ENCODE measurements at regions not wholly inside any gene's neighbourhood (a gene's known extent, or its start where the extent isn't known, plus 50 kb on each side); places are given as distances from the start of the nearest gene placed in this dataset.
A peak's percentile ranks its signal among the peaks of the same experiment; 100 is the strongest.

DNA sequence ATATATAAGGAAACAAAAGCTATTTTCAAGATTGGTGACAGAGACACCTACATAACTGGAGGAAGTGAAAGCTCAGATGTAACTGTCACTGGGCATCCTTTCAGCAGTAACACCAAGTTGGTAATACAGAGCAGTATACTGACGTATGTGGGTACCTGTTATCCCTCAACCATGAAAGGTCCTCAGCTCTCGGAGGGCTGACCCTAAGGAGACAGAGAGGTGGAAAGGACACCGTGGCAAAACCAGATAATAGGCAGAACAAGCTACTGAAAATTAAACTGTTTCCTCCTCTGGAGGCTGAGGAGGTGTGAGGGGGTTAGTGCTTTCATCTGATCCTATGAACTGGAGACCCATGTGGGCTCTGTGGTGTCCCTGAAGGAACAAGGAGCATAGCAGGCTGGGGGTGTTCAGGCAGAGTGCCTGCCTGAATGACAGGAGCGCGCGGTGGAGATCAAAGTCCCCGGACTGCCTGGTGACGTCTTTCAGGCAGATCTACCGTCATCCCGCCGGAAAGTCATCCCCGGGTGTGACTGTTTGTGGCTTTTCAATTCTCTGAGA lies 130.2 kb upstream of the FSTL4 start:
- CTCF ChIA-PET (ENCODE audit: unreplicated experiment), result interaction anchor here (1.5 kb wide), 1 partner anchor 15 kb away, joined by 4 read pairs; no protein-coding TSS in a partner anchor

GRCh38 chr5:133741818-133742355 lies 129.5 kb upstream of the FSTL4 start:
- Histone ChIP-seq H3K4me3 (ENCODE audit: low read depth, low read length, poor library complexity, severe bottlenecking) (peak overlapping the region; percentile 25), H3K27ac (ENCODE audit: low read depth, low read length, poor library complexity, severe bottlenecking) (peak overlapping the region; percentile 53), H3K79me2 (ENCODE audit: insufficient read depth, low read depth, low read length) (no peaks in the 10 kb centered on the region), H4K20me1 (ENCODE audit: insufficient read depth, low read length) (no peaks in the 10 kb centered on the region), H3K4me1 (ENCODE audit: insufficient read depth, low read length, poor library complexity, severe bottlenecking) (peaks cover 38% of the 10 kb centered on the region), H3K36me3 (ENCODE audit: insufficient read depth, low read length) (no peaks in the 10 kb centered on the region), H3K4me2 (ENCODE audit: low read length) (peak overlapping the region; percentile 53), H2AFZ (ENCODE audit: low read length) (peak overlapping the region; percentile 57; the same call in 1 of the 2 replicates), H3K9me2 (ENCODE audit: insufficient read depth, low read length) (no peaks in the 10 kb centered on the region), H3K9me3 (ENCODE audit: low read length) (no peaks in the 10 kb centered on the region)
- no TSS peak for BruUV-seq (replicated peaks)
- CTCF ChIA-PET (ENCODE audit: unreplicated experiment), result interaction anchor here (1.5 kb wide), 1 partner anchor 14 kb away, joined by 4 read pairs; no protein-coding TSS in a partner anchor
- TF ChIP-seq EZH2phosphoT487 (IDR thresholded peaks at IDR 0.05; ENCODE audit: borderline replicate concordance, low read depth, low read length), result no peak
- TF ChIP-seq, protein P1, sequence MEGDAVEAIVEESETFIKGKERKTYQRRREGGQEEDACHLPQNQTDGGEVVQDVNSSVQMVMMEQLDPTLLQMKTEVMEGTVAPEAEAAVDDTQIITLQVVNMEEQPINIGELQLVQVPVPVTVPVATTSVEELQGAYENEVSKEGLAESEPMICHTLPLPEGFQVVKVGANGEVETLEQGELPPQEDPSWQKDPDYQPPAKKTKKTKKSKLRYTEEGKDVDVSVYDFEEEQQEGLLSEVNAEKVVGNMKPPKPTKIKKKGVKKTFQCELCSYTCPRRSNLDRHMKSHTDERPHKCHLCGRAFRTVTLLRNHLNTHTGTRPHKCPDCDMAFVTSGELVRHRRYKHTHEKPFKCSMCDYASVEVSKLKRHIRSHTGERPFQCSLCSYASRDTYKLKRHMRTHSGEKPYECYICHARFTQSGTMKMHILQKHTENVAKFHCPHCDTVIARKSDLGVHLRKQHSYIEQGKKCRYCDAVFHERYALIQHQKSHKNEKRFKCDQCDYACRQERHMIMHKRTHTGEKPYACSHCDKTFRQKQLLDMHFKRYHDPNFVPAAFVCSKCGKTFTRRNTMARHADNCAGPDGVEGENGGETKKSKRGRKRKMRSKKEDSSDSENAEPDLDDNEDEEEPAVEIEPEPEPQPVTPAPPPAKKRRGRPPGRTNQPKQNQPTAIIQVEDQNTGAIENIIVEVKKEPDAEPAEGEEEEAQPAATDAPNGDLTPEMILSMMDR (conservative IDR thresholded peaks at IDR 0.05; ENCODE audit: low read length), result no peak
- POLR2A ChIA-PET, result interaction anchor here (0.5 to 0.8 kb wide), 4 partner anchors 14 to 671 kb away, joined by 3 to 6 read pairs (median 4); no protein-coding TSS in a partner anchor
- intact Hi-C loops (cut with micrococcal nuclease; ENCODE audit: unreplicated experiment), result loop anchor here (5.0 kb wide), 1 partner anchor 200 kb away; no protein-coding TSS in a partner anchor
- no peak for DNase-seq (ENCODE audit: low spot score)

More for the DNA sequence above, 130.2 kb upstream of the FSTL4 start:
- intact Hi-C loops (cut with micrococcal nuclease; ENCODE audit: unreplicated experiment), result loop anchor here (5.0 kb wide), 1 partner anchor 200 kb away; no protein-coding TSS in a partner anchor
- H3K9me3 ChIP-seq (ENCODE audit: low read length), result no peaks in the 10 kb centered on the region
- H3K4me3 ChIP-seq (ENCODE audit: low read depth, low read length, poor library complexity, severe bottlenecking), result peak overlapping the region; percentile 25
- POLR2A ChIA-PET, result interaction anchor here (0.5 to 0.9 kb wide), 5 partner anchors 10 to 671 kb away, joined by 3 to 6 read pairs (median 4); no protein-coding TSS in a partner anchor
- H3K9me2 ChIP-seq (ENCODE audit: insufficient read depth, low read length), result no peaks in the 10 kb centered on the region
- H3K27ac ChIP-seq (ENCODE audit: low read depth, low read length, poor library complexity, severe bottlenecking), result peak overlapping the region; percentile 53
- peak overlapping the region; percentile 53 for H3K4me2 ChIP-seq (ENCODE audit: low read length)
- peak; percentile 74 for DNase-seq (ENCODE audit: low spot score)
- no peaks in the 10 kb centered on the region for H3K36me3 ChIP-seq (ENCODE audit: insufficient read depth, low read length)
- no peaks in the 10 kb centered on the region for H3K79me2 ChIP-seq (ENCODE audit: insufficient read depth, low read depth, low read length)
- no peaks in the 10 kb centered on the region for H4K20me1 ChIP-seq (ENCODE audit: insufficient read depth, low read length)
- no TSS peak for BruUV-seq (replicated peaks)
- peaks cover 38% of the 10 kb centered on the region for H3K4me1 ChIP-seq (ENCODE audit: insufficient read depth, low read length, poor library complexity, severe bottlenecking)
- TF ChIP-seq EZH2phosphoT487 (IDR thresholded peaks at IDR 0.05; ENCODE audit: borderline replicate concordance, low read depth, low read length), result no peak
- TF ChIP-seq, protein P1 (conservative IDR thresholded peaks at IDR 0.05; ENCODE audit: low read length), result no peak
- peak overlapping the region; percentile 57; the same call in 1 of the 2 replicates for H2AFZ ChIP-seq (ENCODE audit: low read length)

Measured in OCI-LY7 (cell line).